SK-N-SH (cell line): ENCODE measurements at regions not wholly inside any gene's neighbourhood (a gene's known extent, or its start where the extent isn't known, plus 50 kb on each side); places are given as distances from the start of the nearest gene placed in this dataset.

Experiments used
- CTCF ChIA-PET: fragments of 300-600, 350-600 bp; formaldehyde crosslinking; extraction: SDS; loops from one replicate; lab custom pipeline; 2021; lab: Yijun Ruan, JAX
- POLR2A ChIA-PET: fragments of 350-600 bp; sonication (Branson Sonifier 250); formaldehyde crosslinking; extraction: SDS; loops from one replicate; lab custom pipeline; 2020; ENCODE audit warnings: antibody characterized with exemption, inconsistent platforms; lab: Yijun Ruan, JAX
- DNase-seq: peaks from one replicate; pipeline ENCODE4 v3.0.0; 2012
- H2AFZ ChIP-seq: fragments of 200-600 bp; sonication (generic); 2 replicates; pipeline ENCODE4 v1.8.1; 2016; ENCODE audit warnings: antibody characterized with exemption, mild to moderate bottlenecking, low read depth
- H3F3A ChIP-seq: fragments of 200-600 bp; sonication (generic); replicated peaks from 2 replicates; pipeline ENCODE3; 2016; ENCODE audit warnings: antibody characterized with exemption, mild to moderate bottlenecking; ENCODE audit not compliant: insufficient read depth
- H3K27ac ChIP-seq, 2 experiments: fragments of 200-500 bp in 1 of 2; fragments of 200-600 bp in 1 of 2; sonication (Bioruptor generic) in 1 of 2; sonication (generic), shearing (Covaris generic) in 1 of 2; 2 replicates each; pipeline versions ENCODE4 v1.5.1 to v1.6.1; 2014 to 2016; ENCODE audit warnings: low read depth in 2 of 2, inconsistent platforms in 1 of 2, low read length in 1 of 2, mild to moderate bottlenecking in 1 of 2, mixed read lengths in 1 of 2
- H3K27me3 ChIP-seq: fragments of 200-600 bp; sonication (generic), shearing (Covaris generic); 2 replicates; pipeline ENCODE4 v1.6.1; 2016; ENCODE audit warnings: mixed run types; ENCODE audit not compliant: insufficient read depth
- H3K36me3 ChIP-seq, 2 experiments: fragments of 200-500 bp in 1 of 2; fragments of 200-600 bp in 1 of 2; sonication (Bioruptor generic) in 1 of 2; sonication (generic) in 1 of 2; replicated peaks in 1 of 2; 2 replicates each; pipeline versions ENCODE3 to v1.5.1; 2014 to 2016; ENCODE audit warnings: low read length in 1 of 2, mild to moderate bottlenecking in 1 of 2; ENCODE audit not compliant: insufficient read depth in 2 of 2, control insufficient read depth in 1 of 2
- H3K4me1 ChIP-seq, 2 experiments: fragments of 200-500 bp in 1 of 2; fragments of 200-600 bp in 1 of 2; sonication (Bioruptor generic) in 1 of 2; sonication (generic), shearing (Covaris generic) in 1 of 2; 2 replicates each; pipeline versions ENCODE4 v1.5.1 to v1.6.1; 2014 to 2016; ENCODE audit warnings: low read depth in 1 of 2, low read length in 1 of 2, mixed run types in 1 of 2; ENCODE audit not compliant: insufficient read depth in 2 of 2, control insufficient read depth in 1 of 2
- H3K4me2 ChIP-seq: fragments of 200-600 bp; sonication (generic), shearing (Covaris generic); 2 replicates; pipeline ENCODE4 v1.6.1; 2017; ENCODE audit warnings: mixed run types
- H3K4me3 ChIP-seq, 2 experiments: fragments of 200-500 bp in 1 of 2; fragments of 200-600 bp in 1 of 2; sonication (Bioruptor generic) in 1 of 2; sonication (generic), shearing (Covaris generic) in 1 of 2; 2 replicates each; pipeline versions ENCODE4 v1.5.1 to v1.8.1; 2014 to 2016; ENCODE audit warnings: low read depth in 2 of 2, inconsistent platforms in 1 of 2, low read length in 1 of 2, mild to moderate bottlenecking in 1 of 2, mixed read lengths in 1 of 2, moderate library complexity in 1 of 2
- H3K79me2 ChIP-seq: fragments of 200-600 bp; sonication (generic); 2 replicates; pipeline ENCODE4 v1.8.1; 2017; ENCODE audit warnings: mild to moderate bottlenecking; ENCODE audit not compliant: insufficient read depth
- H3K9ac ChIP-seq: fragments of 200-600 bp; sonication (generic); 2 replicates; pipeline ENCODE4 v1.6.1; 2017; ENCODE audit warnings: mixed run types
- H3K9me2 ChIP-seq: fragments of 200-600 bp; sonication (generic); 2 replicates; pipeline ENCODE4 v1.6.1; 2017; ENCODE audit warnings: mixed run types
- H3K9me3 ChIP-seq: fragments of 200-600 bp; sonication (generic); 2 replicates; pipeline ENCODE4 v1.6.1; 2017; ENCODE audit warnings: mixed run types, mild to moderate bottlenecking, moderate library complexity
- H4K20me1 ChIP-seq: fragments of 200-600 bp; sonication (generic); 2 replicates; pipeline ENCODE4 v1.6.1; 2017; ENCODE audit warnings: mild to moderate bottlenecking, mixed run types; ENCODE audit not compliant: insufficient read depth
- CHD2 ChIP-seq: fragments of 150-350 bp; IDR thresholded peaks from 2 replicates; pipeline ENCODE4 v1.6.1; 2018; ENCODE audit warnings: low read length; ENCODE audit not compliant: partially characterized antibody
- ELF1 ChIP-seq: IDR thresholded peaks from 2 replicates; pipeline ENCODE4 v1.4.0; 2012
- EP300 ChIP-seq, 2 experiments: IDR thresholded peaks; 2 replicates each; pipeline versions ENCODE4 v1.4.0 to v1.6.1; 2012; ENCODE audit warnings: borderline replicate concordance in 1 of 2, low read depth in 1 of 2, low read length in 1 of 2
- FOSL2 ChIP-seq: IDR thresholded peaks from 2 replicates; pipeline ENCODE4 v1.4.0; 2012; ENCODE audit warnings: low read depth, mild to moderate bottlenecking, moderate library complexity, borderline replicate concordance
- FOXM1 ChIP-seq: IDR thresholded peaks from 2 replicates; pipeline ENCODE4 v1.4.0; 2012; ENCODE audit warnings: low read depth, mild to moderate bottlenecking
- JUND ChIP-seq: IDR thresholded peaks from 2 replicates; pipeline ENCODE4 v1.4.0; 2012
- MEF2A ChIP-seq: IDR thresholded peaks from 2 replicates; pipeline ENCODE4 v1.4.0; 2012; ENCODE audit warnings: low read depth, borderline replicate concordance
- NFIC ChIP-seq: IDR thresholded peaks from 2 replicates; pipeline ENCODE4 v1.4.0; 2012; ENCODE audit warnings: borderline replicate concordance
- NRF1 ChIP-seq: IDR thresholded peaks from 2 replicates; pipeline ENCODE4 v1.6.1; 2012; ENCODE audit warnings: low read depth, mild to moderate bottlenecking, low read length
- RCOR1 ChIP-seq: fragments of 150-350 bp; IDR thresholded peaks from 2 replicates; pipeline ENCODE4 v1.6.1; 2017; ENCODE audit warnings: antibody characterized with exemption, low read length
- RFX5 ChIP-seq: IDR thresholded peaks from 2 replicates; pipeline ENCODE4 v1.6.1; 2012; ENCODE audit warnings: mild to moderate bottlenecking, improper control_type of control experiment, low read length
- SIN3A ChIP-seq: IDR thresholded peaks from 2 replicates; pipeline ENCODE4 v1.6.1; 2012; ENCODE audit warnings: low read depth, mild to moderate bottlenecking, low read length, moderate library complexity, borderline replicate concordance
- TEAD4 ChIP-seq: IDR thresholded peaks from 2 replicates; pipeline ENCODE4 v1.4.0; 2012; ENCODE audit warnings: mild to moderate bottlenecking, borderline replicate concordance; ENCODE audit not compliant: insufficient read depth
- YY1 ChIP-seq: IDR thresholded peaks from 2 replicates; pipeline ENCODE4 v1.4.0; 2012; ENCODE audit warnings: low read depth, mild to moderate bottlenecking
- WGBS: methylation state at CpG from one replicate; pipeline ENCODE4 v1.1.6; 2017; ENCODE audit warnings: low lambda C conversion rate; 5-methylcytosine and 5-hydroxymethylcytosine counted together
- TF ChIP-seq, protein P1 (sequence below): fragments of 150-350 bp; IDR thresholded peaks from 2 replicates; pipeline ENCODE4 v1.6.1; 2017; ENCODE audit warnings: antibody characterized with exemption, low read length, low read depth, borderline replicate concordance
- TF ChIP-seq, protein P2 (sequence below): IDR thresholded peaks from 2 replicates; pipeline ENCODE4 v1.4.0; 2012; ENCODE audit warnings: low read depth
- TF ChIP-seq, protein P3 (sequence below): fragments of 150-350 bp; IDR thresholded peaks from 2 replicates; pipeline ENCODE4 v1.6.1; 2016; ENCODE audit warnings: mild to moderate bottlenecking, low read depth, low read length
- TF ChIP-seq, protein P4 (sequence below): IDR thresholded peaks from 2 replicates; pipeline ENCODE4 v1.4.0; 2012; ENCODE audit warnings: low read depth, borderline replicate concordance
- TF ChIP-seq, protein P5 (sequence below): fragments of 200-600 bp; sonication (generic); IDR thresholded peaks from 2 replicates; pipeline ENCODE4 v1.6.1; 2017; ENCODE audit warnings: antibody characterized with exemption, mild to moderate bottlenecking, moderate library complexity

DNA sequence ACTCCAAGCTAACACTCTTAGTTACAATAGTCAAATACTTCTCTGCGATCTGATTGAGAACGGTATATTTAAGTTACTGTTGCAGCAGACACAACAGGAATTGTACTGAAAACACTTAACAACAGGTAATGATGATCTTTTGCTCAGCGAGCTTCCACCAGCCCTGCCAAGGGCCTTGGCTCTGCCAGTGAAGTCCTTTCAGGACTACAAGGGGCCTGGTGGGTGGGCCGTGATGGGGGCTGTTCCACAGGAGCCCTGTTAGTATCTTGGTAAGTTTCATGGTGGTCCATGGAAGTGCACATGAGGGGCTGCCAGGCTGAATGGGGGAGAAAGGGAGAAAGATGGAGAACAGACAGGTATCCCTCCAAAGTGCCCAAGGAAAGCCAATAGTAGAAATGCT lies 178.6 kb upstream of the DOK6 start:
- H3K27ac ChIP-seq, result no peak overlapping the region
- H3K36me3 ChIP-seq, result no peaks in the 10 kb centered on the region
- no peaks in the 10 kb centered on the region for H3K27me3 ChIP-seq
- WGBS, result 70% methylated on average over 4 of the region's 4 CpGs
- H3K4me1 ChIP-seq, result no peaks in the 10 kb centered on the region
- H3K79me2 ChIP-seq, result no peaks in the 10 kb centered on the region
- DNase-seq, result no peak
- no peak overlapping the region for H3K4me3 ChIP-seq
- no peak overlapping the region for H2AFZ ChIP-seq
- POLR2A ChIA-PET, result no interaction called here
- TF ChIP-seq TEAD4 (no peak), RFX5 (no peak), ELF1 (no peak), CHD2 (no peak), NFIC (no peak), JUND (no peak), FOSL2 (no peak), YY1 (no peak), MEF2A (no peak), NRF1 (no peak), SIN3A (no peak), RCOR1 (no peak), EP300 (IDR thresholded peaks at IDR 0.05; ENCODE audit: borderline replicate concordance in 1 of 2, low read depth in 1 of 2, low read length in 1 of 2) (no peak), FOXM1 (no peak)
- TF ChIP-seq, protein P1, sequence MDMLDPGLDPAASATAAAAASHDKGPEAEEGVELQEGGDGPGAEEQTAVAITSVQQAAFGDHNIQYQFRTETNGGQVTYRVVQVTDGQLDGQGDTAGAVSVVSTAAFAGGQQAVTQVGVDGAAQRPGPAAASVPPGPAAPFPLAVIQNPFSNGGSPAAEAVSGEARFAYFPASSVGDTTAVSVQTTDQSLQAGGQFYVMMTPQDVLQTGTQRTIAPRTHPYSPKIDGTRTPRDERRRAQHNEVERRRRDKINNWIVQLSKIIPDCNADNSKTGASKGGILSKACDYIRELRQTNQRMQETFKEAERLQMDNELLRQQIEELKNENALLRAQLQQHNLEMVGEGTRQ, result no peak
- TF ChIP-seq, protein P2, sequence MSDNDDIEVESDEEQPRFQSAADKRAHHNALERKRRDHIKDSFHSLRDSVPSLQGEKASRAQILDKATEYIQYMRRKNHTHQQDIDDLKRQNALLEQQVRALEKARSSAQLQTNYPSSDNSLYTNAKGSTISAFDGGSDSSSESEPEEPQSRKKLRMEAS, result no peak
- TF ChIP-seq, protein P3, sequence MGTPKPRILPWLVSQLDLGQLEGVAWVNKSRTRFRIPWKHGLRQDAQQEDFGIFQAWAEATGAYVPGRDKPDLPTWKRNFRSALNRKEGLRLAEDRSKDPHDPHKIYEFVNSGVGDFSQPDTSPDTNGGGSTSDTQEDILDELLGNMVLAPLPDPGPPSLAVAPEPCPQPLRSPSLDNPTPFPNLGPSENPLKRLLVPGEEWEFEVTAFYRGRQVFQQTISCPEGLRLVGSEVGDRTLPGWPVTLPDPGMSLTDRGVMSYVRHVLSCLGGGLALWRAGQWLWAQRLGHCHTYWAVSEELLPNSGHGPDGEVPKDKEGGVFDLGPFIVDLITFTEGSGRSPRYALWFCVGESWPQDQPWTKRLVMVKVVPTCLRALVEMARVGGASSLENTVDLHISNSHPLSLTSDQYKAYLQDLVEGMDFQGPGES, result no peak
- TF ChIP-seq, protein P4, sequence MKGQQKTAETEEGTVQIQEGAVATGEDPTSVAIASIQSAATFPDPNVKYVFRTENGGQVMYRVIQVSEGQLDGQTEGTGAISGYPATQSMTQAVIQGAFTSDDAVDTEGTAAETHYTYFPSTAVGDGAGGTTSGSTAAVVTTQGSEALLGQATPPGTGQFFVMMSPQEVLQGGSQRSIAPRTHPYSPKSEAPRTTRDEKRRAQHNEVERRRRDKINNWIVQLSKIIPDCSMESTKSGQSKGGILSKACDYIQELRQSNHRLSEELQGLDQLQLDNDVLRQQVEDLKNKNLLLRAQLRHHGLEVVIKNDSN, result no peak
- TF ChIP-seq, protein P5, sequence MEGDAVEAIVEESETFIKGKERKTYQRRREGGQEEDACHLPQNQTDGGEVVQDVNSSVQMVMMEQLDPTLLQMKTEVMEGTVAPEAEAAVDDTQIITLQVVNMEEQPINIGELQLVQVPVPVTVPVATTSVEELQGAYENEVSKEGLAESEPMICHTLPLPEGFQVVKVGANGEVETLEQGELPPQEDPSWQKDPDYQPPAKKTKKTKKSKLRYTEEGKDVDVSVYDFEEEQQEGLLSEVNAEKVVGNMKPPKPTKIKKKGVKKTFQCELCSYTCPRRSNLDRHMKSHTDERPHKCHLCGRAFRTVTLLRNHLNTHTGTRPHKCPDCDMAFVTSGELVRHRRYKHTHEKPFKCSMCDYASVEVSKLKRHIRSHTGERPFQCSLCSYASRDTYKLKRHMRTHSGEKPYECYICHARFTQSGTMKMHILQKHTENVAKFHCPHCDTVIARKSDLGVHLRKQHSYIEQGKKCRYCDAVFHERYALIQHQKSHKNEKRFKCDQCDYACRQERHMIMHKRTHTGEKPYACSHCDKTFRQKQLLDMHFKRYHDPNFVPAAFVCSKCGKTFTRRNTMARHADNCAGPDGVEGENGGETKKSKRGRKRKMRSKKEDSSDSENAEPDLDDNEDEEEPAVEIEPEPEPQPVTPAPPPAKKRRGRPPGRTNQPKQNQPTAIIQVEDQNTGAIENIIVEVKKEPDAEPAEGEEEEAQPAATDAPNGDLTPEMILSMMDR, result no peak
- no peak overlapping the region for H3K4me2 ChIP-seq
- no peaks in the 10 kb centered on the region for H3K9me2 ChIP-seq
- H3K9me3 ChIP-seq, result no peaks in the 10 kb centered on the region
- H3K9ac ChIP-seq, result no peak overlapping the region
- H4K20me1 ChIP-seq, result no peaks in the 10 kb centered on the region
- H3F3A ChIP-seq, result no peaks in the 10 kb centered on the region
- CTCF ChIA-PET, result interaction anchor here (0.6 to 1.5 kb wide), 2 partner anchors 21 to 65 kb away, joined by 3 read pairs; no protein-coding TSS in a partner anchor
